GM12872 (cell line): ENCODE measurements at regions not wholly inside any gene's neighbourhood (a gene's known extent, or its start where the extent isn't known, plus 50 kb on each side); places are given as distances from the start of the nearest gene placed in this dataset.

Experiments used
- TF ChIP-seq, protein P1 (sequence below): IDR thresholded peaks from 3 replicates; pipeline ENCODE4 v1.5.1; 2011; ENCODE audit warnings: low read depth, mild to moderate bottlenecking, low read length, moderate library complexity; ENCODE audit not compliant: insufficient read depth

DNA sequence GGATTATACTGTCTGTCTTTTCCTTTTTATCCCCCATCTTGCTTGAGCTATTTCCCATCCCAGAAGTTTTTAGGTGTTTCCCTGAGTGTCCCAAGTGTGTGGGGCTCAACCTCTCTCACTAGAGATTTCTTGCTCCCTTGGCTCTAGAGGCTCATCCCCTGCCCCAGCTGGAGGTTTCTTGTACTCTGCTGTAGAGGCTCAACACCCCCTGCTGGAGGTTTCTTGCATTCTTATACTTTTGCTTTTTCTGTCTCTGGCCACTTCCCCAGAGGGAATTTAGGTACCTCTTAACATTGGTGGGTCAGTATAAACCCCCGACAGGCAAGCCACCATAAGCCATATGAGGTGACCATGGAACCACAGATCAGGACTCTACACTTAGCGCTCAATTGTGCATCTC is 114.2 kb upstream of the FAM3C start:
- TF ChIP-seq, protein P1, sequence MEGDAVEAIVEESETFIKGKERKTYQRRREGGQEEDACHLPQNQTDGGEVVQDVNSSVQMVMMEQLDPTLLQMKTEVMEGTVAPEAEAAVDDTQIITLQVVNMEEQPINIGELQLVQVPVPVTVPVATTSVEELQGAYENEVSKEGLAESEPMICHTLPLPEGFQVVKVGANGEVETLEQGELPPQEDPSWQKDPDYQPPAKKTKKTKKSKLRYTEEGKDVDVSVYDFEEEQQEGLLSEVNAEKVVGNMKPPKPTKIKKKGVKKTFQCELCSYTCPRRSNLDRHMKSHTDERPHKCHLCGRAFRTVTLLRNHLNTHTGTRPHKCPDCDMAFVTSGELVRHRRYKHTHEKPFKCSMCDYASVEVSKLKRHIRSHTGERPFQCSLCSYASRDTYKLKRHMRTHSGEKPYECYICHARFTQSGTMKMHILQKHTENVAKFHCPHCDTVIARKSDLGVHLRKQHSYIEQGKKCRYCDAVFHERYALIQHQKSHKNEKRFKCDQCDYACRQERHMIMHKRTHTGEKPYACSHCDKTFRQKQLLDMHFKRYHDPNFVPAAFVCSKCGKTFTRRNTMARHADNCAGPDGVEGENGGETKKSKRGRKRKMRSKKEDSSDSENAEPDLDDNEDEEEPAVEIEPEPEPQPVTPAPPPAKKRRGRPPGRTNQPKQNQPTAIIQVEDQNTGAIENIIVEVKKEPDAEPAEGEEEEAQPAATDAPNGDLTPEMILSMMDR = 0 out of 3 replicates have a peak, but pooled peaks have one; percentile 18

DNA sequence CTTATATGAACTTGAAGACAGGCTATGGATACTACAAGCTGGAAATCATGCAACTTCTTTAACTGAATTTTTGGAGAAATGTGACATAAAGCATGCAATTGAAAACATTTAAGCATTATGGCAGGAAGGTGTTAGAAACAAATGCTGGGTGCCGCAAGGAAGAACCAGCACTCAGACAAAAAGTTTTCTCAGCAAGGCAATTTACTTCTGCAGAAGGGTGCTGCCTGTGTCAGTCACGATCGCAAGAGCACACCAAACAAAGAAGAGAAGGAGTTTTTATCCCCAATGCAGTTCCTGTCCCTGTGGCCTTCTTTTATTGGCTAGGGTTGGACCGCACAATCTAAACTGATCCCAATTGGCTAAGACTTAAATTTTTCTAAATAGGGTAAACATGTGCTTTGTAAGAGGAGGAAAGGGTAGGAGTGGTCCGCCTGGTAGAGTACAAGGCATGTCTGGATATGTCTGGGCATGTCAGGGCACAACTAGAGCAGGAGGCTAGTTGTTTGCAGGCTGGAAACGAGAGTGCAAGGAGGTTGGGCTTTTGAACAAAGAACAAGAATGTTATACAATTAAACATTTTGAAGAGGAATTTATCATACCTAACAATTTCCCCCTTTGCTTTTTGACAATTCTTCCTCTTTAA is 109.6 kb upstream of the FAM3C start:
- TF ChIP-seq, protein P1 = no peak

DNA sequence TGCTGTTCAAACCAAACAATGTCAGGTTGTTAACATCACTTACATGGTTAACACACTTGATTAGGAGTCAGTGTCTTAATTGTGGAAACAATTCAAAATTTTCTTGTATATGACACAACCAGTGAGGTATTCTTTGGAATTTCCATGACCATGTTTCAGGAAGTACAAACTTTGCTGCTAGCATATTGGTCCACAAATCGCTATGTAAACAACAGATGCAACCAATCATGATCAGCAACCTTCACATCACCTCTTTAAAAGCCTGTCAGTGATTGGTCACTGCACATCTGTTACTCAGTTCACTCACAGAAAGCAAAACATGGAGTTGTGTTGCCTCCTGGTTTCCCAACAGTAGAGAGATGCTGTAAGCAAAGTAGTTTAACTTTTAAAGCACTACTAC is 108.9 kb upstream of the FAM3C start:
- TF ChIP-seq, protein P1 = no peak

DNA sequence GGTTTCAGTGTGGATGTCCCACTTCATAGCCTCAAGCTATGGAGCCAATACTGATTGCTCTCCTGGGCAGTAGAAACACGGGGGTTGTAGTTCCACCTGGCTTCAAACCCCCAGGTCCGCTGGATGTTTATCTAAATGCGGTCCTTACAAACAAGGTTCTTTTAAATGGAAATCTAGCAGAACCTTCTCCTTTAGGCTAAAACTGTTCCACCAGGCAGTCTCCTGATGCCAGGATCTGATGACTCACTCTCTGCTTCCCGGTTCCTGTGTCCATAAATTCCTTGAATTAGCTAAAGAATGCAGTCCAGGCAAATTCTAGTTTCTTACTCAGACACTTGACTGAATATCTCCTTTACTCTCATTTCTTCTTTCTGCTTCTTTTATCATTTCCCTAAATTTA is 108.4 kb upstream of the FAM3C start:
- TF ChIP-seq, protein P1 = no peak

DNA sequence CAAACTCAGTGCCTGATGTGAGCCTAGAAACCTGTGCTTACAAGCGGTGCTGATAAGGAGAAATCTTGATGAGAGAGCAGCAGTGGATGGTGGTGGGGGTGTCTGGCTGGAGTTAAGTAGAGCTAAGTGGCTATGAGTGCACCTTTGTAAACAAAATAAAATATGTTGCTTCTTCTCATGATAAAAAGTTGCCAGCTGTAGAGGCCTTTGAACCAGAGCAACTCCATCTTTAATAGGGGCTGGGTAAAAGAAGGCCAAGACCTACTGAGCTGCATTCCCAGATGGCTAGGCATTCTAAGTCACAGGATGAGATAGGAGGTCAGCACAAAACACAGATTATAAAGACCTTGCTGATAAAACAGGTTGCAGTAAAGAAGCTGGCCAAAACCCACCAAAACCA is 107.6 kb upstream of the FAM3C start:
- TF ChIP-seq, protein P1 = no peak

DNA sequence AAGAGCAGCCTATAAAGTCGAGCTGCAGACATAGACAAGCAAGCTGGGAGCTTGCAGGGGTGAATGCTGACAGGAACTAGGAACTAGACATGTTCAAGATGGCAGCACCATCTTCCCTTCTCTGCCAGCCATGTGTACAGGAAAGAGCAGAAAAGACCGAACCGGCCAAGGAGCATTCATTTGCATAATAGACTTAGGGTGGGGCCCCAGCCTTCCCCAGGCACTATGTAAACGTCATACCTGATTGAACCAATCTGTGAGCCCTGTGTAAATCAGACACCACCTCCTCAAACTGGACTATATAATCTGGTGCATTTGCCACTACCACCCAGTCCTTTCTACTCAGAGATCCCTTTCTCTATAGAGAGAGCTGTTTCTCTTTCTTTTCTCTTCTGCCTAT is 106.9 kb upstream of the FAM3C start:
- TF ChIP-seq, protein P1 = no peak

DNA sequence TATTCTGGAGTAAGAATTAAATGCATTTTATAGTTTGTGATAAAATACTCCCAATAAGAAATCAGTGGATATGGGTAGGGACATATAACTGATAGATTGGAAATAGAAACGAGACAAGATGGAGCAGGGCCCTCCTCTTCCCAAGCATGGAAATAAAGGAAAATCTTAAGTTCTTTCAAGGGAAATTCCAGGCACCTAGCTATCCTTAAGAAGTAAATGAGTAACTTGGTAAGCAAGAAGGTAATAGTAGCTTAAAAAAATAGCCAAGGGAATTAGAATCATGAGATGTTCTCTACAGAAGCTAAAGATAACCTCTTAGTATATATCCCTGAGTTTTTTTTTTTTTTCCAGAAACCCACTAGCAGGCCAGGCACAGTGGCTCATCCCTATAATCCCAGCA is 105.5 kb upstream of the FAM3C start:
- TF ChIP-seq, protein P1 = no peak
